Left ventricle myocardium inferior (tissue), 1 donor: ENCODE measurements at regions not wholly inside any gene's neighbourhood (a gene's known extent, or its start where the extent isn't known, plus 50 kb on each side); places are given as distances from the start of the nearest gene placed in this dataset.
A peak's percentile ranks its signal among the peaks of the same experiment; 100 is the strongest.

Experiments
- DNase-seq: peaks from one replicate; pipeline ENCODE4 v3.0.0-alpha.2; 2020
- H3K27ac ChIP-seq: fragments of 200-600 bp; replicated peaks from 2 replicates; pipeline ENCODE4 v1.8.0; 2021
- H3K27me3 ChIP-seq: fragments of 200-600 bp; 2 replicates; pipeline ENCODE4 v1.8.0; 2021; ENCODE audit warnings: low read depth
- H3K36me3 ChIP-seq: fragments of 200-600 bp; 2 replicates; pipeline ENCODE4 v1.8.0; 2021
- H3K4me1 ChIP-seq: fragments of 200-600 bp; 2 replicates; pipeline ENCODE4 v1.8.0; 2021
- H3K4me3 ChIP-seq: fragments of 200-600 bp; 2 replicates; pipeline ENCODE4 v1.8.0; 2021; ENCODE audit warnings: mild to moderate bottlenecking, moderate library complexity
- H3K9me3 ChIP-seq: fragments of 200-600 bp; replicated peaks from 2 replicates; pipeline ENCODE4 v1.8.0; 2021
- CTCF ChIP-seq: fragments of 200-600 bp; IDR thresholded peaks from 2 replicates; pipeline ENCODE4 v1.8.0; 2021; ENCODE audit warnings: antibody characterized with exemption, mild to moderate bottlenecking, borderline replicate concordance
- intact Hi-C: fragments of 100-400 bp; cut with micrococcal nuclease; formaldehyde crosslinking; loops from one replicate; pipeline ENCODE4 v1.11.0; 2022
- donor health status: DM: no; HTN: yes; CAD: no; lungs with severe emphysema.

DNA sequence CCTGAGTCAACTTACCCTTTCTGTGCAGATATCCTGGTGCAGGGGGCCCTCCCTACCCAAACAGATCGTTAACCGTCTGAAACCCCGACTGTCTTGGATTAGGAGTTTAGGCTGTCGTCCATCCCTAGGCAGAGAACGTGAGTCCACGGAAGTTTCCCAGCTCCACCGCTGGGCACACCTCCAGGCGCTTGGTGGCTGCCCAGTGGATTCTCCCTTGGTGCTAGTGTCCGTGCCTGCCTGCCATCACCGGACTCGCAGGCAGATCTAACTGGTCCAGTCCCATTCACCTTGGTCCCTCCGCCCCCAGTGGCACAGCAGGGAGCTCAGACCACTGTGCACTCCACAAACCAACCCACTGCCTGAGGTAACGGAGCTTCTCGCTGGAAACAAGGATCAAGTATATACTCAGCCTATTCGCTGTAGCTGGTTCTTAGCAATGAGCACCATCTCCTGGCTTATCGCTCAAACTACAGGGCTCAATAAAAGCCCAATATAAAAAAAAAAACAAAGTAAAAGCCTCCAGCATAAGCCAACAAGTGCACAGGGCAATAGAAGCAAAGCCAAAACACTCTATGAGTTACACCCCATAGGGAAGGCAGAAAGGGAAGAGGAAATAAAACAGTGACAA, 79.5 kb upstream of the USP9Y start:
- peak overlapping the region; percentile 34 for H3K4me3 ChIP-seq
- H3K36me3 ChIP-seq, result no peaks in the 10 kb centered on the region
- TF ChIP-seq CTCF, result peak; percentile 48
- no peak for DNase-seq
- H3K27me3 ChIP-seq, result no peaks in the 10 kb centered on the region
- H3K27ac ChIP-seq, result no peak overlapping the region
- intact Hi-C loops, result no loop called here
- no peaks in the 10 kb centered on the region for H3K4me1 ChIP-seq
- H3K9me3 ChIP-seq, result no peaks in the 10 kb centered on the region

DNA sequence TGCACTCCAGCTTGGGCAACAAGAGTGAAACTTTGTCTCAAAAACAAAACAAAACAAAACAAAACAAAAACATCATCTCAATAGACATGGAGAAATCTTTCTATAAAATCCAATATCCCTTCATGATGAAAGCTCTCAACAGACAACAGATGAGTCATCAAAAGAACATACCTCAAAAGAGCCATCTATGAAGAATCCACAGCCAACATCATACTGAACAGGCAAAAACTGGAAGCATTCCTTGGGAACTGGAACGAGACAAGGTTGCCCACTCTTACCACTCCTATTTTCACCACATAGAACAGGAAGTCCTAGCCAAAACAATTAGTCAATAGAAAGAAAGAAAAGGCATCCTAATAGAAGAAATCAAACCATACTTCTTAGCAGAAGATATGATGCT, 77.8 kb upstream of the USP9Y start:
- intact Hi-C loops, result no loop called here

DNA sequence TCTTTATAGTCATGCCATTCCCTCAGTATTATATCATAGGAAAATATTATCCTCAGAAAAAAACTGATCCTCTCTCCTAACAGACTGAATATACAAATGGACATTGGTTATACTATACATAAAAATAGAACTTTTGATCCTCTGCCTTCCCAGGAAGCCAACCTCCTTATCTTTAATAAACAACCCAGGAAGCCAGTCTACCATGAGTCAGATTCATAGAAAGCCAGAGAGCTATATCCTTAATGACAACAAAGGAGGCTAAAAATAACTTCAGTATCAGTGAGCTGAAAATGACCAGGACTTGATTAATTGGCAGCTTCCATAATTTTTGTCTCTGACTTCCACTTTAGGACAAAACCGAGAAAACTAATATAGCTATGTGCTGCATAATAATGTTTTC, 58.0 kb upstream of the USP9Y start:
- no peak overlapping the region for H3K27ac ChIP-seq
- intact Hi-C loops, result no loop called here
- DNase-seq, result no peak
- no peaks in the 10 kb centered on the region for H3K36me3 ChIP-seq
- H3K27me3 ChIP-seq, result no peaks in the 10 kb centered on the region
- TF ChIP-seq CTCF, result no peak
- H3K9me3 ChIP-seq, result peaks cover 4% of the 10 kb centered on the region
- H3K4me1 ChIP-seq, result peaks cover 6% of the 10 kb centered on the region
- H3K4me3 ChIP-seq, result no peak overlapping the region

More for the DNA sequence above, 77.8 kb upstream of the USP9Y start:
- Histone ChIP-seq H3K9me3 (no peaks in the 10 kb centered on the region), H3K36me3 (no peaks in the 10 kb centered on the region), H3K27me3 (no peaks in the 10 kb centered on the region), H3K4me3 (no peak overlapping the region), H3K4me1 (no peaks in the 10 kb centered on the region), H3K27ac (no peak overlapping the region)
- DNase-seq, result no peak
- TF ChIP-seq CTCF, result no peak

- Histone ChIP-seq H3K27ac (no peak overlapping the region), H3K4me1 (peaks cover 6% of the 10 kb centered on the region), H3K9me3 (peaks cover 4% of the 10 kb centered on the region), H3K36me3 (no peaks in the 10 kb centered on the region), H3K4me3 (no peak overlapping the region), H3K27me3 (no peaks in the 10 kb centered on the region)
- no peak for TF ChIP-seq CTCF
- DNase-seq, result no peak
- intact Hi-C loops, result no loop called here
These were observed 57.2 kb upstream of the USP9Y start for GRCh38 chrY:12643693-12644348.

- H3K9me3 ChIP-seq, result no peaks in the 10 kb centered on the region
- H3K4me3 ChIP-seq, result no peak overlapping the region
- H3K27ac ChIP-seq, result peak overlapping the region; percentile 46
- intact Hi-C loops, result no loop called here
- no peak for TF ChIP-seq CTCF
- no peak for DNase-seq
- no peaks in the 10 kb centered on the region for H3K4me1 ChIP-seq
- no peaks in the 10 kb centered on the region for H3K27me3 ChIP-seq
- H3K36me3 ChIP-seq, result no peaks in the 10 kb centered on the region
These were observed 49.9 kb upstream of the USP9Y start for GRCh38 chrY:12651095-12651494.
